ENCODE measurements at regions not wholly inside any gene's neighbourhood (a gene's known extent, or its start where the extent isn't known, plus 50 kb on each side); places are given as distances from the start of the nearest gene placed in this dataset.

DNA sequence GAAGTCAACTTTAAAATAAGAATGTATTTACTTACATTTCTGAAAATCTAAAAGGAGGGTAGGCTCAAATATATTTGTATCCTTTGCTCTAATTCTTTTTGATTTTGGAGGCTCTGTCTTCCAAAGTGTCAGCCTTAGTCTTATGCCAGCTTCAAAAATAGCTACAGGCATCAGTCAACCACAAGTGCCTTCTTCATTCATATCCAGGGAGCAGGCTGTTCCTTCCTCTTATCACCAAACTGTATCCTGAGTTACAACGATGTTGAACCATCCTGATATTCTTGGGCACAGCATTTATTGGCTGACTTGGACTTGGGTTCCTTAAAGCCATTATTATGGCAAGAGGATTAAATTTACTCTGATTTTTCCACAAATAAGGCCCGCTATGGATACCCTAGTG, 1161.3 kb downstream of the PCDH17 start:
- TF ChIP-seq SRSF9 (IDR thresholded peaks at IDR 0.05; ENCODE audit: borderline replicate concordance, insufficient read depth, low read depth, low read length, poor library complexity, severe bottlenecking) (no peak), ZMYM2 (CRISPR knock-in tag; IDR thresholded peaks at IDR 0.05) (no peak), EP300 (IDR thresholded peaks at IDR 0.05; ENCODE audit: low read depth in 2 of 2, low read length in 2 of 2) (no peak), EP300 (CRISPR knock-in tag; IDR thresholded peaks at IDR 0.05; ENCODE audit: borderline replicate concordance) (no peak), RBFOX2 (IDR thresholded peaks at IDR 0.05; ENCODE audit: low read depth, low read length) (no peak), ATF7 (IDR thresholded peaks at IDR 0.05) (no peak), ATF7 (CRISPR knock-in tag; IDR thresholded peaks at IDR 0.05) (no peak), RARA (CRISPR knock-in tag; IDR thresholded peaks at IDR 0.05) (no peak), CTCF (CRISPR knock-in tag; IDR thresholded peaks at IDR 0.05) (no peak), MXD1 (CRISPR knock-in tag; IDR thresholded peaks at IDR 0.05) (no peak), HNF4G (IDR thresholded peaks at IDR 0.05; ENCODE audit: borderline replicate concordance, low read depth, low read length) (no peak), HNF4G (CRISPR knock-in tag; IDR thresholded peaks at IDR 0.05; ENCODE audit: borderline replicate concordance, low read depth) (no peak), IKZF5 (CRISPR knock-in tag; IDR thresholded peaks at IDR 0.05) (no peak), ZFP37 (CRISPR knock-in tag; IDR thresholded peaks at IDR 0.05; ENCODE audit: borderline replicate concordance) (no peak), SP1 (IDR thresholded peaks at IDR 0.05) (no peak), SP1 (CRISPR knock-in tag; IDR thresholded peaks at IDR 0.05) (no peak)

Measured in HepG2 (cell line).